T-helper 17 cell (primary cell): ENCODE measurements at regions not wholly inside any gene's neighbourhood (a gene's known extent, or its start where the extent isn't known, plus 50 kb on each side); places are given as distances from the start of the nearest gene placed in this dataset.
"Not testable (repeated sequence)": the region's sequence is repeated elsewhere in the genome, so short reads cannot be mapped to it uniquely, and the experiment has no call there.

ENCODE experiments used
- ATAC-seq: fragments of 150-1000 bp; cut with Tn5 transposase; 2 replicates; pipeline ENCODE4 v1.10.0; 2021; ENCODE audit warnings: mild to moderate bottlenecking, moderate library complexity
- DNase-seq, 3 donors: peaks; one replicate each; pipeline versions ENCODE4 v3.0.0 to v3.0.0-alpha.2; 2020 to 2021
- H3K9me3 ChIP-seq: one replicate; pipeline ENCODE4 v1.7.0; 2013; ENCODE audit warnings: low read length, mild to moderate bottlenecking; ENCODE audit not compliant: control insufficient read depth, poor library complexity, severe bottlenecking
- H3K27ac Mint-ChIP-seq: one replicate; pipeline ENCODE4 v1.8.0; 2022; ENCODE audit warnings: mild to moderate bottlenecking, moderate library complexity, mixed read lengths
- H3K27me3 Mint-ChIP-seq: one replicate; pipeline ENCODE4 v1.8.0; 2022; ENCODE audit warnings: mixed read lengths
- H3K36me3 Mint-ChIP-seq: one replicate; pipeline ENCODE4 v1.8.0; 2022; ENCODE audit warnings: low read depth, mixed read lengths
- H3K4me1 Mint-ChIP-seq: one replicate; pipeline ENCODE4 v1.8.0; 2022; ENCODE audit warnings: mild to moderate bottlenecking, mixed read lengths
- H3K4me3 Mint-ChIP-seq: one replicate; pipeline ENCODE4 v1.8.0; 2022; ENCODE audit warnings: mild to moderate bottlenecking, moderate library complexity, mixed read lengths

DNA sequence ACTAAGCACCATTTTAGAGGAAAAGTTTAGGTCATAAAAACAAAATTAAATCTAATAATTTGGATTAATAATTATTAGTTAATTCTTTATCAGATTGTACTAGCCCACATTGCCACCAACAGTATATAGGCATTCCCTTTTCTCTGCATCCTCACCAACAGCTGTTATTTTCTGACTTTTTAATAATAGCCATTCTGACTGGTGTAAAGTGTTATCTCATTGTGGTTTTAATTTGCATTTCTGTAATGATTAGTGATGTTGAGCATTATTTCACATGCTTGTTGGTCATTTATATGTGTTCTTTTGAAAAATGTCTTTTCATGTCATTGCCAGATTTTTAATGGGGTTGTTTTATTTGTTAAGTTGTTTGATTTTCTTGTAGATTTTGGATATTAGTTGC, 319.1 kb upstream of the SYNCRIP start:
- Mint-ChIP-seq H3K4me3 (no peak overlapping the region), H3K36me3 (no peaks in the 10 kb centered on the region), H3K27me3 (no peaks in the 10 kb centered on the region), H3K27ac (no peak overlapping the region), H3K4me1 (no peaks in the 10 kb centered on the region)
- DNase-seq (no peak), ATAC-seq (no peak)
- no peaks in the 10 kb centered on the region for H3K9me3 ChIP-seq

DNA sequence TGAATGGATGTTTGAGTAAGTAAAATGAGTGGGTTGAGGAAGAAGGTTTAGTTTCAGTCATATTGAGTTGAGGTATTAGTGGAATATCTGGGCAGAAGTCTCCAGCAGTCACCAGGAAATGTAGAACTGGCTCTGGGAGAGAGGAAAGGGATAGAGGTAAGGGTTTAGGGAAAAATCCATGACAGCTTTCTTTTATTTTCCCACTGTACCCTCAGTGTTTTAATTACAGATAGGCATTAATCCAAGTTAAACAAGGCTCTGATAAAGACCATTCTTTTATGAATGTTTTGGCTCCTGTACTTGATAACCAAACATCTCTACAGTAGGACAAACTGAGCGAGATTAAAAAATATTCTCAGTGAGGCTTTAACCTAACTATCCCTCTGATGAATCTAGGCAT, 318.4 kb upstream of the SYNCRIP start:
- no peak for ATAC-seq
- H3K27ac Mint-ChIP-seq: no peak overlapping the region

DNA sequence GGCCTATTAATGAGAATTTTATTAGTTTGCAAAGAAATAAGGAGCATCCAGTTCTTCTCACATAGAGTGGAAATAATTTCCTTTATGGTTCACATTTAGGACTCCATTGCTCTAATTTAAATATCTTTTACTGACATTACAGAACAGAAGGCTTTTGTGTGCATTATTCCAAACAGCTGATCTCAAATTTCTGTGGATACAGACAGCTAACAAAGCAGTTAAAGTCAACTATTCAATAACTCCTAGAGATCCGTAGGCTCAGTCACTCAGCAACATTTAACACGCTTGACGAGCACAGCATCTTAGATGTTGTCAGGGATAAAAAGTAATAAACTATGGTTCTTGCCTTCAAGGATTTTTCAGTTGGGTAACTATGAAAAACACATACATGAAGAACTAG, 305.8 kb upstream of the SYNCRIP start:
- H3K4me1 Mint-ChIP-seq: no peaks in the 10 kb centered on the region
- peaks cover 8% of the 10 kb centered on the region for H3K27me3 Mint-ChIP-seq
- DNase-seq (no peak), ATAC-seq (no peak)
- H3K27ac Mint-ChIP-seq: no peak overlapping the region
- H3K9me3 ChIP-seq: no peaks in the 10 kb centered on the region
- no peak overlapping the region for H3K4me3 Mint-ChIP-seq
- H3K36me3 Mint-ChIP-seq: no peaks in the 10 kb centered on the region

More for the DNA sequence above, 318.4 kb upstream of the SYNCRIP start:
- H3K4me3 Mint-ChIP-seq: no peak overlapping the region
- H3K4me1 Mint-ChIP-seq: no peaks in the 10 kb centered on the region
- DNase-seq: no peak
- H3K27me3 Mint-ChIP-seq: no peaks in the 10 kb centered on the region
- H3K9me3 ChIP-seq: no peaks in the 10 kb centered on the region
- H3K36me3 Mint-ChIP-seq: no peaks in the 10 kb centered on the region

DNA sequence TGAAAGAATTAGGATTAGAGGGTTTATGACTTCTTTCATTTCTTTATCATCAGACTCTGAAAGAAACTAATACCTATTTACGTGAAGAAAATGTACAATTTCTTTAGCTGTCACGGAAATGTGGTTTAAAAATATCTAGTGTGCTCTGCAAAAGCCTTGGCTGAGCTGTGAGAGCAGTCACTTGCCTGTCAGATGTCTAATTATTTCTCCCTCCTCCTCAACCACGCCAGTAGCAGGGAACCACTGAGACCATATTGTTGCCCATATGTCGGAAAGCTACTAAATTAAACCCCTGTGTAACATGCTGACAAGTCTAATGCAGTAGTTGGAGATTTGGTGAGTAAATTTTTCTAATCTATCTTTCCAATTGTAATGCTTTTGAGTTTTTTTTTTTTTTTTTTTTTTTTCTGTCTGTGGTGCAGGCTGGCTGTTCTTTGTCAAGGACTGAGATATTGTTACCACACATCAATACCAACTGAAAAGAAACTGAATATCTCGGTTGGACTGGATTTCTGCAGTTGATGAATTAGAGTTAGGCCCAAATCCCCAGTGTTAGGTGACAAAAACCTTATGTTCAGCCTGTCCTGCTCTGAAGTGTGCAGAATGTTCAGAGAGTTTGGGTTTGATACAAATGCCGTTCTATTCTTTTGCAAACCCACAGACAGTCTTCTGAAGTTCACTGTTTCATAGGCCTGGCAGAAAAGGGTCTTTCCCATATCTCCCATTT, 302.9 kb upstream of the SYNCRIP start:
- H3K36me3 Mint-ChIP-seq: no peaks in the 10 kb centered on the region
- no peaks in the 10 kb centered on the region for H3K4me1 Mint-ChIP-seq
- ATAC-seq: no peak
- no peak overlapping the region for H3K4me3 Mint-ChIP-seq
- H3K9me3 ChIP-seq: no peaks in the 10 kb centered on the region
- DNase-seq: no peak
- H3K27me3 Mint-ChIP-seq: peaks cover 14% of the 10 kb centered on the region
- H3K27ac Mint-ChIP-seq: no peak overlapping the region

DNA sequence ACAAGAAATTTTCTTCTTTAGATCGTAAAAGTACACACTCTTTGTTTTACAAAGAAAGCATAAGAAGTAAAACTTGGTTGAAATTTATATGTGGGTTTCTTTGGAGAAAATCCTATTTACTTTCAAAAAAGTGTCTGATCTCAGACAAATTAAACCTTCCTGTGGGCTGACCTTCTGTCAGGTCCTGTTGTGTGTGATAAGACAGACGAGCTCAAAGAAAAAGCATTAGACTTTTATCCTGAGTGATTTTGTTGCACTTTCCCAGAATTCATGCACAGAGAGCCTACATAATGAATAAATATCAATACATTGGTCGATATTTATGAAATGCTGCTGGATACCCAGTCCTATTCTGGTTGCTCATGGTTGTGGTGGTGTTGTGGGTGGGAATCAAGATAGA, 302.1 kb upstream of the SYNCRIP start:
- Mint-ChIP-seq H3K27ac (no peak overlapping the region), H3K4me1 (no peaks in the 10 kb centered on the region), H3K4me3 (no peak overlapping the region), H3K36me3 (no peaks in the 10 kb centered on the region), H3K27me3 (peaks cover 16% of the 10 kb centered on the region)
- DNase-seq (no peak), ATAC-seq (no peak)
- H3K9me3 ChIP-seq: no peaks in the 10 kb centered on the region

DNA sequence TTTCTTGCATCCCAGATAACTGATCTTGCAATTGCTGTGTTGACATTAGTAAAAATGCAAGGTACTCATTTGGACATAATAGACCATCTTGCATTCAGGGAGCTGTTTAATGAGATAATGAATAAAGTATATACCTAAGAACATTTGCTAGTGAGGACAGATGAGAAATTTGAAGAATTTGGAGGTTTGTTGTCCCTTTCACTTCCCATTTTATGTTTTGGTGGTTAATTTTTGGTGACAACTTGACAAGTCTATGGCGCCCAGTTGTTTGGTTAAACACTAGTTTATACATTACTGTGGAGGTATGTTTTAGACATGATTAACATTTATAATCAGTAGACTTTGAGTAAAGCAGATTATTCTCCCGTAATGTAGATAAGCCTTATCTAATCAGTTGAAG, 300.2 kb upstream of the SYNCRIP start:
- no peaks in the 10 kb centered on the region for H3K9me3 ChIP-seq
- no peaks in the 10 kb centered on the region for H3K36me3 Mint-ChIP-seq
- peaks cover 16% of the 10 kb centered on the region for H3K27me3 Mint-ChIP-seq
- H3K27ac Mint-ChIP-seq: no peak overlapping the region
- H3K4me1 Mint-ChIP-seq: no peaks in the 10 kb centered on the region
- no peak for ATAC-seq
- DNase-seq: no peak
- no peak overlapping the region for H3K4me3 Mint-ChIP-seq

DNA sequence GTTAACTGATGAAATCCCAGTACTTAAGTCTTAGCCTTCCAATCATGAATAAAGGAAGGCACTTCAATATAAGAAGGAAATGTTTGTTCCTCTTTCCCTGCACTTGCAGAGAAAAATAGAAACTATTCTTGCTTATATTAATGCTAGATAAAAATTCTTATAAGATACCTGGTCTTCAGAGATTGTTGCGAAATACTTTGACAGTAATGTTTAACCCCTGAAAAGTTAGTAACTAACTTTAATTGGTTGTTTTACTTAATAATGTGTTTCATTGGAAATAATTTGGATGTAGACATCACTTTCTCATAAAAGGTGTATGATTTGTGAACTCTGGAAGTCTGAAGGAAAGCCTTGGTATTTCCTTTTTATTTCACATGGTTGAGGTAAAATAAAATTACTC, 294.2 kb upstream of the SYNCRIP start:
- no peaks in the 10 kb centered on the region for H3K36me3 Mint-ChIP-seq
- no peak overlapping the region for H3K4me3 Mint-ChIP-seq
- H3K9me3 ChIP-seq: no peaks in the 10 kb centered on the region
- ATAC-seq: no peak
- H3K27ac Mint-ChIP-seq: no peak overlapping the region
- peaks cover 9% of the 10 kb centered on the region for H3K27me3 Mint-ChIP-seq
- no peaks in the 10 kb centered on the region for H3K4me1 Mint-ChIP-seq
- no peak for DNase-seq

DNA sequence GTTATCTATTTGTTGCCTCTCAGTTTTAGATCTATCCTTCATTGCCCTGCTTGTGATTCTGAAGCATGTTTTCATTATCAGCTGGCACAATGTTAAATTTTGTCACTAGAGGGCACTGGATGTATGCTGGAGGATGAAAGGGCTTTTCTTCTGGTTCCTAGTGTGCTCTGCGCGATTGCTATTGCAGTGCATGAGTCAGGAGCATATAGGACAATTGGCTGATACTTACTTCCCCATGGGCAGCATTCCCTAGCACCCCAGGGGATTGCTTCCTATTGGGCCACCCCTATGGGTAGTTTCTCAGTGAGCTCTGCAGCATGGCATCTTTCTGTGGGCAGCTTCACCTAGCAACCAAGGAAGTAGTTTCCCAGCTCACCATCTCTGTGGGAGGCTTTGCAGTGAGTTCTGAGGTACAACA, 280.3 kb upstream of the SYNCRIP start:
- peak; percentile 59 for ATAC-seq
- no peaks in the 10 kb centered on the region for H3K36me3 Mint-ChIP-seq
- DNase-seq: no peak
- no peak overlapping the region for H3K4me3 Mint-ChIP-seq
- H3K27ac Mint-ChIP-seq: no peak overlapping the region
- peaks cover 3% of the 10 kb centered on the region for H3K4me1 Mint-ChIP-seq
- H3K27me3 Mint-ChIP-seq: peaks cover 18% of the 10 kb centered on the region
- no peaks in the 10 kb centered on the region for H3K9me3 ChIP-seq

DNA sequence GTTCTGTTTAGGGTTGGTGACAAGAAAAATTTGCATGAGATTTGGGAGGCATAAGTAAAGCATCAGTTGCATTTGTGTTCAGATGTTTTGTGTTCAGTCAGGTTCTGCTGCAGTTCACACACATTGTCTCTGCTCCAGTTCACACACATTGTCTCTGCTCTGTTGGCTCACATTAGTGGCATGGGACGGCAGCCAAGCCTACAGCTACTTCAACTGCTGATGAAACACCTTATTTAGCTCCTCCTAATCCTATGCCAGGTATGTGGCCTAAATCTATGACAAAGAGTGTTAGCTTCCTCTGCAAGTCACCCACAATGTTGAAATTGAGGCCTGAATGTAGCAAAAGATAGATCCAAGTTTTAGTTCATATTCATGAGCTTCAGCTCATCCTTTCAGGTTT, 278.1 kb upstream of the SYNCRIP start:
- peaks cover 18% of the 10 kb centered on the region for H3K27me3 Mint-ChIP-seq
- no peaks in the 10 kb centered on the region for H3K9me3 ChIP-seq
- H3K36me3 Mint-ChIP-seq: no peaks in the 10 kb centered on the region
- H3K4me1 Mint-ChIP-seq: peaks cover 3% of the 10 kb centered on the region
- no peak for DNase-seq
- H3K27ac Mint-ChIP-seq: no peak overlapping the region
- H3K4me3 Mint-ChIP-seq: no peak overlapping the region
- ATAC-seq: no peak

DNA sequence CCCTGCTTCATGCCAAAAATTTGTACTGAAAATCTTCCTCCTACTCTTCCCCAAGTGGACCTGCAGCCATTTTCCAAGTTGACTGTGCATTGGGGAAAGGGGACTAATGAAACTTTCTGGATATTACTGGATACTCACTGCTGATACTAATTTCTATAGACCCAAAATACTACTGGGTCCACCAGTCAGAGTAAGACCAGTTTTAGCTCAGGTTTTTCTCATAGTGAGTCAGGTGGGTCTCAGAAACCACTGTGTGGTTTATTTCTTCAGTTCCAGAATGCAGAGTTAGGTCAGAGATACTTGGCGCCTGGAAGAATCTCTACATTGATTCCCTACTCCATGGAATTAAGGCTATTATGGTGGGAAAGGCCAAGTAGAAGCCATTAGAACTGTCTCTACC, 274.8 kb upstream of the SYNCRIP start:
- DNase-seq (no peak), ATAC-seq (no peak)
- Mint-ChIP-seq H3K36me3 (no peaks in the 10 kb centered on the region), H3K4me3 (no peak overlapping the region), H3K27ac (no peak overlapping the region), H3K4me1 (peaks cover 3% of the 10 kb centered on the region), H3K27me3 (peaks cover 26% of the 10 kb centered on the region)
- no peaks in the 10 kb centered on the region for H3K9me3 ChIP-seq

DNA sequence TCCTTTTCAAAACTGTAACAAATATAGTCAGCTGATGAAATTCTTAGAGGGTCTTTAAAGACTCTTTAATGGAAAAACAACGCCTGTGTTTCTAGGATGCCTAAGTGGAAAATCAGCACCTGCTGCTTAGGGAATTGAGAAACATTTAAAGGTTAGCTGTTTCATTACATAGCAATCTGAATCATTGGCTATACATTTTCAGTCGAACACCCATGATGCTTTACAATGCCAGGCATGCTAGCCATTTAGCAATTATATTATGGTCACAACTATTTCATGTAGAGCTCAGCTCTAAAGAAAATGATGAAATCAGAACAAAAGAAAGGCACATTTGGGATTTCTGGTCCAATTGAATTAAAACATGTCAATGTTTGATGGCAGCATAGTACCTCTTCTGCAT, 270.3 kb upstream of the SYNCRIP start:
- no peaks in the 10 kb centered on the region for H3K36me3 Mint-ChIP-seq
- peaks cover 8% of the 10 kb centered on the region for H3K27me3 Mint-ChIP-seq
- ATAC-seq (no peak), DNase-seq (no peak)
- no peak overlapping the region for H3K4me3 Mint-ChIP-seq
- no peaks in the 10 kb centered on the region for H3K4me1 Mint-ChIP-seq
- no peak overlapping the region for H3K27ac Mint-ChIP-seq
- no peaks in the 10 kb centered on the region for H3K9me3 ChIP-seq

DNA sequence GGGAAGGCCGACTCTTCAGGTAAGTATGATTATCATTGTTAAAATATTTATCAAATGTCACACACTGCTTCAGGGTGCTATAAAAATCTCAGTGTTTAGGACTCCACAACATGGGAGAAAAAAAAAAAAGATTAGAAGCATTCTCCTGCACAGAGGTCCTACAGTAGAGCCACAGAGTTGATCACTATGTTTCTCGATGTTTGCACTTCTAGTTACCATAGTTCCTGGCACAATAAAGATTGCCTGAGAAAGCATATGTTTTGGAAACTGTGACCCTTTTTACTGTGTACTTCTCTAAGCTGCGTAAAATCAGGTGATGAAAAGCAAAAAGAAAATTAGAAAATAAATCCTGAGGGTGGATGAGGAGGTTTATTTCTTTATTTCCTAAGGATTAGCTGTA, 269.9 kb upstream of the SYNCRIP start:
- H3K27me3 Mint-ChIP-seq: peaks cover 8% of the 10 kb centered on the region
- H3K36me3 Mint-ChIP-seq: no peaks in the 10 kb centered on the region
- no peak overlapping the region for H3K27ac Mint-ChIP-seq
- ATAC-seq (no peak), DNase-seq (no peak)
- no peaks in the 10 kb centered on the region for H3K9me3 ChIP-seq
- no peaks in the 10 kb centered on the region for H3K4me1 Mint-ChIP-seq
- H3K4me3 Mint-ChIP-seq: no peak overlapping the region

DNA sequence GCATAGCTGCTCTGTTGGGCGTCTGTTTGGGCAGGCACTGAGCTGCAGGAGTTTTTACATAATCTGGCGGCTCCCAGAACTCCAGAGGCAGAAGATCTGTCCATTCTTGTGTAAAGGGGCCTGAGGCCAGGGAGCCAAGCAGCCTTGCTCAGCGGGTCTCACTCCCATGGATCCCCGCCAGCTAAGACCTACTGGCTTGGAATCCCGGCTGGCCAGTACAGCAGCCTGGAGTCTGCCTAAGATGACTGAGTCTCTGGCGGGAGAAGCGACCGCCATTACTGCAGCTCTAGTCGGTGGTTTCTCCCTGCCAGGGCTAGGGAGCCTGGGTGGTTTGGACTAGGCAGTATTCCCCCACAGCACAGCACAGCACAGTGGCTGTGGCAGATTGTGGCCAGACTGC, 268.4 kb upstream of the SYNCRIP start:
- Mint-ChIP-seq H3K36me3 (no peaks in the 10 kb centered on the region), H3K27me3 (peaks cover 8% of the 10 kb centered on the region), H3K27ac (no peak overlapping the region), H3K4me1 (no peaks in the 10 kb centered on the region), H3K4me3 (no peak overlapping the region)
- H3K9me3 ChIP-seq: no peaks in the 10 kb centered on the region
- DNase-seq: no peak
- ATAC-seq: no peak

DNA sequence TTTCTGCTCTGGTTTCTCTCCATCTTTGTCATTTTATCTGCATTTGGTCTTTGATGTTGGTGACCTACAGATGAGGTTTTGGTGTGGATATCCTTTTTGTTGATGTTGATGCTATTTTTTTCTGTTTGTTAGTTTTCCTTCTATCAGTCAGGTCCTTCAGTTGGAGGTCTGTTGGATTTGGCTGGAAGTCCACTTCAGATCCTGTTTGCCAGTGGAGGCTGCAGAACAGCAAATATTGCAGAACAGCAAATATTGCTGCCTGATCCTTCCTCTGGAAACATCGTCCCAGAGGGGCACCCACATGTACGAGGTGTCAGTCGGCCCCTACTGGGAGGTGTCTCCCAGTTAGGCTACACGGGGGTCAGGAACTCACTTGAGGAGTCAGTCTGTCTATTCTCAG, 265.4 kb upstream of the SYNCRIP start:
- H3K27me3 Mint-ChIP-seq, H3K36me3 Mint-ChIP-seq, H3K4me1 Mint-ChIP-seq, H3K27ac Mint-ChIP-seq, ATAC-seq, H3K4me3 Mint-ChIP-seq, DNase-seq, H3K9me3 ChIP-seq: not testable (repeated sequence)
